Ascending aorta (tissue), 2 donors: ENCODE measurements at regions not wholly inside any gene's neighbourhood (a gene's known extent, or its start where the extent isn't known, plus 50 kb on each side); places are given as distances from the start of the nearest gene placed in this dataset.
"Not testable (repeated sequence)": the region's sequence is repeated elsewhere in the genome, so short reads cannot be mapped to it uniquely, and the experiment has no call there.

ENCODE experiments used
- DNase-seq, 2 donors: peaks; one replicate each; pipeline ENCODE4 v3.0.0-alpha.2; 2019; ENCODE audit warnings: low spot score in 2 of 2
- H3K27ac ChIP-seq, 2 donors: fragments of 200-600 bp; sonication (generic); one replicate each; pipeline ENCODE4 v1.5.1; 2016 to 2017; ENCODE audit warnings: mild to moderate bottlenecking in 1 of 2
- H3K27me3 ChIP-seq: fragments of 200-600 bp; sonication (generic); one replicate; pipeline ENCODE4 v1.5.1; 2017
- H3K36me3 ChIP-seq, 2 donors: fragments of 200-600 bp; sonication (generic); one replicate each; pipeline ENCODE4 v1.5.1; 2016
- H3K4me1 ChIP-seq, 2 donors: fragments of 200-600 bp; sonication (generic); one replicate each; pipeline ENCODE4 v1.5.1; 2016 to 2017; ENCODE audit warnings: mild to moderate bottlenecking in 1 of 2
- H3K4me3 ChIP-seq, 2 donors: fragments of 200-600 bp; sonication (generic); one replicate each; pipeline ENCODE4 v1.5.1; 2016 to 2017; ENCODE audit warnings: mild to moderate bottlenecking in 1 of 2
- H3K9me3 ChIP-seq, 2 donors: fragments of 200-600 bp; sonication (generic); one replicate each; pipeline ENCODE4 v1.5.1; 2016
- intact Hi-C: fragments of 100-400 bp; cut with DNase I; formaldehyde crosslinking; loops from one replicate; pipeline ENCODE4 v1.15.1; 2023
- TF ChIP-seq, protein P1 (sequence below), 3 experiments: fragments of 200-600 bp in 2 of 3; fragments of 450-650 bp in 1 of 3; sonication (generic) in 2 of 3; IDR thresholded peaks; one replicate each; pipeline ENCODE4 v1.5.1; 2016 to 2019; ENCODE audit warnings: antibody characterized with exemption in 3 of 3, mild to moderate bottlenecking in 1 of 3, moderate library complexity in 1 of 3

DNA sequence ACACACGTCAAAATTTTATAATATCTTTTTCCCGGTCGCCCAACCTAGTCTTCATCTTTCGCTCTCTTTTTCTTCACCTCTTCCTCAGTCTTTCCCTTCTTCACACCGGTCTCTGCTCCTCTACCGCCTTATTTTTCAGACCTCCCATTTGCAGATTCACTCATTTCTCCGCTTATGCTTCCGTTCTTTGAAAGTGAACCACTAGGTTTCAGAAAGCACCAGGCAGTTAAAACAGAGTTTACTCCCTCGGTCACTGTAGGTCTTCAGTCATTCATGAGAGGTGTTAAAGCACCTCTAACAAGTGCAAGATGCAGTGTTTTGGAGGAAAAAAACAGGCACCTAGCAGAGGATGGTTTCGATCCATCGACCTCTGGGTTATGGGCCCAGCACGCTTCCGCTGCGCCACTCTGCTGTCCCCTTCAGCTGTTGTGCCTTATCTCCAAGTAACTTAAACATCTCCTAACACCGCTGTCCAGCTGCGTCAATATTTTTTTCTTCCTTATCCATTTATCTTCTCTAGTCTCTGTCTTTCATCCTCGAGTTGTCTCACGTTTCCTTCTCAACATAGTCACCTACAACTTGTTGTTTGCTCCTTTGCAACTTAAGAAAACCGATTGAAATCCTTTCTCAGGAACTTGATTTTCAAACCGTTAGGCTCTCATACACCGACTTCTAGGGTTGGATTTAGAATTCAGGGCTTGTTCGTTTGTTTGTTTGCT is 119.7 kb upstream of the ZNF184 start:
- H3K4me3 ChIP-seq: no peak overlapping the region
- H3K4me1 ChIP-seq: no peaks in the 10 kb centered on the region
- H3K27me3 ChIP-seq: no peaks in the 10 kb centered on the region
- intact Hi-C loops: no loop called here
- H3K36me3 ChIP-seq: no peaks in the 10 kb centered on the region
- H3K27ac ChIP-seq: no peak overlapping the region
- no peaks in the 10 kb centered on the region for H3K9me3 ChIP-seq
- TF ChIP-seq, protein P1, sequence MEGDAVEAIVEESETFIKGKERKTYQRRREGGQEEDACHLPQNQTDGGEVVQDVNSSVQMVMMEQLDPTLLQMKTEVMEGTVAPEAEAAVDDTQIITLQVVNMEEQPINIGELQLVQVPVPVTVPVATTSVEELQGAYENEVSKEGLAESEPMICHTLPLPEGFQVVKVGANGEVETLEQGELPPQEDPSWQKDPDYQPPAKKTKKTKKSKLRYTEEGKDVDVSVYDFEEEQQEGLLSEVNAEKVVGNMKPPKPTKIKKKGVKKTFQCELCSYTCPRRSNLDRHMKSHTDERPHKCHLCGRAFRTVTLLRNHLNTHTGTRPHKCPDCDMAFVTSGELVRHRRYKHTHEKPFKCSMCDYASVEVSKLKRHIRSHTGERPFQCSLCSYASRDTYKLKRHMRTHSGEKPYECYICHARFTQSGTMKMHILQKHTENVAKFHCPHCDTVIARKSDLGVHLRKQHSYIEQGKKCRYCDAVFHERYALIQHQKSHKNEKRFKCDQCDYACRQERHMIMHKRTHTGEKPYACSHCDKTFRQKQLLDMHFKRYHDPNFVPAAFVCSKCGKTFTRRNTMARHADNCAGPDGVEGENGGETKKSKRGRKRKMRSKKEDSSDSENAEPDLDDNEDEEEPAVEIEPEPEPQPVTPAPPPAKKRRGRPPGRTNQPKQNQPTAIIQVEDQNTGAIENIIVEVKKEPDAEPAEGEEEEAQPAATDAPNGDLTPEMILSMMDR (IDR thresholded peaks at IDR 0.05): no peak
- DNase-seq: no peak

DNA sequence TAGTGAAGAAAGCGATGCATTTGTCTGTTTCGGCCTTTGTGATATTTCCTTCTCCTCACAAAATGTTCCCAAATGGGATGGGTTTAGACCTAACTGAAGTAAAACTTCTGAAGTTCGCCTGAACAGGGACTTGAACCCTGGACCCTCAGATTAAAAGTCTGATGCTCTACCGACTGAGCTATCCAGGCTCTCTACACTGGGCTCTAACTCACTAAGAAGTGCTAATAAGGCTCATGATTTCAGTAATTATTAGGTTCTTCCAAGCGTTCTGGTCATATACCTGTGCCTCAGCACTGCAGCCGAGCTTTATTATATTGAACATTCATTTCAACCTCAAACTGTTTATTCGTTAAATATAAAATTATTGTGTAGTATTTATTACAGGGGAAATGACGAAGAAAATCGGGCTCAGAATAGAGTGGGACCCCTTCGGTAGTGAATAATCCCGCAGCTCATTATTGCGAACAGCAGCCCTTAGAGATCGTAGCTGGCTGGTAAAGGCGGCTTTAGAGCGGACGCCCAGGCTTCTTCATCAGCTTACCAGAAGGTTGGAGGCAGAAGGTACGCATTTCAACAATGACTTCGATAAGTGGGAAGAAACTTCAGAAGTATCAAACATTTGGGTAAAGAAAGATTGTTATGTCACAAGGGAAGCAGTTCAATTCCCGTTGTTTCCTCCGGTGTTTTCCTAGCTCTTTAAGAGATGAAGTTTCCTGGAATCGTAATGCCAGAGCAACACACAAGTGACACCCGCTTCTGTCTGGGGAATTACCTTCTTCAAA is 119.0 kb upstream of the ZNF184 start:
- Histone ChIP-seq H3K4me1 (no peaks in the 10 kb centered on the region), H3K9me3 (no peaks in the 10 kb centered on the region), H3K4me3 (no peak overlapping the region), H3K27me3 (no peaks in the 10 kb centered on the region), H3K36me3 (no peaks in the 10 kb centered on the region), H3K27ac (no peak overlapping the region)
- intact Hi-C loops: no loop called here
- no peak for DNase-seq
- TF ChIP-seq, protein P1 (IDR thresholded peaks at IDR 0.05): no peak

- H3K27me3 ChIP-seq, H3K9me3 ChIP-seq, H3K36me3 ChIP-seq, intact Hi-C loops, H3K4me1 ChIP-seq, H3K27ac ChIP-seq, DNase-seq, H3K4me3 ChIP-seq: not testable (repeated sequence)
Observed at GRCh38 chr6:27585316-27585715, 112.4 kb upstream of the ZNF184 start.

GRCh38 chr6:27584326-27584725 is 111.4 kb upstream of the ZNF184 start:
- Histone ChIP-seq H3K27ac (no peak overlapping the region), H3K4me3 (no peak overlapping the region), H3K4me1 (no peaks in the 10 kb centered on the region), H3K9me3 (no peaks in the 10 kb centered on the region), H3K36me3 (no peaks in the 10 kb centered on the region), H3K27me3 (no peaks in the 10 kb centered on the region)
- TF ChIP-seq, protein P1 (IDR thresholded peaks at IDR 0.05): no peak
- no peak for DNase-seq
- intact Hi-C loops: no loop called here

DNA sequence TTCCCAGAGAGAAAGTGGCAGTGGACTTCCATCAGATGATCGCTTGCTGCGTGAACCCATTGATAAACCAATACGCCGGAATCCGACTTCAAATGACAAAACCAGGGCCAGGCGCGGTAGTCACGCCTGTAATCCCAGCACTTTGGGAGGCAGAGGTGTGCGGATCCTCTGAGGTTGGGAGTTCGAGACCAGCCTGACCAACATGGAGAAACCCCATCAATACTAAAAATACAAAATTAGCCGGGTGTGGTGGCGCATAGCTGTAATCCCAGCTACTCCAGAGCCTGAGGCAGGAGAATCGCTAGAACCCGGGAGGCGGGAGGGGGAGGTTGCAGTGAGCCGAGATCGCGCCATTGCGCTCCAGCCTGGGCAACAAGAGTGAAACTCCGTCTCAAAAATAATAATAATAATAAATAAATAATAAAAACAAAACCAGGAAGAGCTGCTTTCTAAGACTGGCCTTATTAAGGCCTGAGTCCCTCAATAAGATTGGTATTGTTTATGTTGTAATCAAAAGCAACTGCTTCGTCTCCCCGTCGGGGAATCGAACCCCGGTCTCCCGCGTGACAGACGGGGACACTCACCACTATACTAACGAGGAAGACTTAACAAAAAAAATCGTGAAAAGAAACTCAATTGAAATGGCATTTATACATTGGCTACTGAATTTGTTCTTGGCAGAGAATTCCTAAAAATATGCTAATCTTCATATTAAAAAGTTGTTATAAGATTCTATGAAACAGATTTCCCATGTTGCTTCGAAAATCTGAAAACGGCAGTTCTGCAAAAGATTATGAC is 110.2 kb upstream of the ZNF184 start:
- DNase-seq: no peak
- Histone ChIP-seq H3K27ac (no peak overlapping the region), H3K36me3 (no peaks in the 10 kb centered on the region), H3K4me3 (no peak overlapping the region), H3K27me3 (no peaks in the 10 kb centered on the region), H3K4me1 (no peaks in the 10 kb centered on the region), H3K9me3 (no peaks in the 10 kb centered on the region)
- TF ChIP-seq, protein P1 (IDR thresholded peaks at IDR 0.05): no peak
- intact Hi-C loops: no loop called here

DNA sequence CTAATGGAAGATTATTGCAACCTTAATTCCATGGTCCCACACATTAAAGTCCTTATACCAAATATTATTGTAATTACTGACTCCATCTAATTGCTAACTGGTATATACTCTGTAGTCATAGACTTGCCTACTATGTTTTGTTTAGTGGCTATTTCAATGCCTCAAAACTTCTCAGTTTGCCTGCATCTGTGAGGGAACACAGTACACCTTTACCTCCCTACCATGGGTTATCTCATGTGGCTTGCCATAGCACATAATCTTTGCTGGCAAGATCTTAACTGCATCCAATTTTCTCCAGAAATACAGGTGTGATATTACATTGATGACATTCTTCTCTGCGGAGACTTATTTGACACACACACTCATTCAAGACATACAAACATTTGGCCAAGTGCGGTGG is 107.1 kb upstream of the ZNF184 start:
- TF ChIP-seq, protein P1 (IDR thresholded peaks at IDR 0.05): no peak
- no peaks in the 10 kb centered on the region for H3K9me3 ChIP-seq
- H3K27ac ChIP-seq: no peak overlapping the region
- H3K36me3 ChIP-seq: no peaks in the 10 kb centered on the region
- no peaks in the 10 kb centered on the region for H3K4me1 ChIP-seq
- intact Hi-C loops: no loop called here
- H3K27me3 ChIP-seq: no peaks in the 10 kb centered on the region
- no peak for DNase-seq
- H3K4me3 ChIP-seq: no peak overlapping the region
